ENCODE measurements at regions not wholly inside any gene's neighbourhood (a gene's known extent, or its start where the extent isn't known, plus 50 kb on each side); places are given as distances from the start of the nearest gene placed in this dataset.
A peak's percentile ranks its signal among the peaks of the same experiment; 100 is the strongest.

DNA sequence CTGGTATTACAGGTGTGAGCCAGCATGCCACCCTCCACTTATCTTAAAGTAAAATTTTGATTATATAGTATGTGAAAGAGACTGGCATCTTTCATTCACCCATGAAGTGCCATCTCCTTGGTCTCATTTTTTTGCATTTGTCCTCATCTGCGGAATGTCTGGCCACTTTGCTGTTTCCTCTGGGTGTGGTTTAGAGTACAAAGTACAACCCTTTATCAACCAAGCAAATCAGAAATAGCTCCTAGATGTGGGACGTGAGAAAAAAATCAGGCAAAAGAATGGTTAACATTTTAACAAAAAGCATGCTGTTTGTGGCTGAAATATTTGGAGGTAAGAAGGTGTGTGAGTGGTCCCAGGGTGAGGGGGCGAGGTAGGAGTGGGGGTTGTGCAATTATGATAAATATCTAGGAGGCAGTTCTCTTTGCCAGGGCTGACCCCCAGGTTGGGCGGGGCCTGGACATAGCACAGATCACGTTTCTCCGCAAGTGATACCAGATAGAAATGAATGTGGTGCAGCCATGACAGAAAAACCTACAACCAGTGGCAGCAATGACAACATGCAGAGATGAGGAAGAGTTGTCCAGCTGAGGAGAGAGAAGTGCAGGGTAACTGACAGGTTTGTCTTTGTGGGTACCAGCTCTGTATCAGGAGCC lies 115.8 kb upstream of the SERTAD2 start:
- TF ChIP-seq POLR2A (IDR thresholded peaks at IDR 0.05): no peak
- TF ChIP-seq, protein P1, sequence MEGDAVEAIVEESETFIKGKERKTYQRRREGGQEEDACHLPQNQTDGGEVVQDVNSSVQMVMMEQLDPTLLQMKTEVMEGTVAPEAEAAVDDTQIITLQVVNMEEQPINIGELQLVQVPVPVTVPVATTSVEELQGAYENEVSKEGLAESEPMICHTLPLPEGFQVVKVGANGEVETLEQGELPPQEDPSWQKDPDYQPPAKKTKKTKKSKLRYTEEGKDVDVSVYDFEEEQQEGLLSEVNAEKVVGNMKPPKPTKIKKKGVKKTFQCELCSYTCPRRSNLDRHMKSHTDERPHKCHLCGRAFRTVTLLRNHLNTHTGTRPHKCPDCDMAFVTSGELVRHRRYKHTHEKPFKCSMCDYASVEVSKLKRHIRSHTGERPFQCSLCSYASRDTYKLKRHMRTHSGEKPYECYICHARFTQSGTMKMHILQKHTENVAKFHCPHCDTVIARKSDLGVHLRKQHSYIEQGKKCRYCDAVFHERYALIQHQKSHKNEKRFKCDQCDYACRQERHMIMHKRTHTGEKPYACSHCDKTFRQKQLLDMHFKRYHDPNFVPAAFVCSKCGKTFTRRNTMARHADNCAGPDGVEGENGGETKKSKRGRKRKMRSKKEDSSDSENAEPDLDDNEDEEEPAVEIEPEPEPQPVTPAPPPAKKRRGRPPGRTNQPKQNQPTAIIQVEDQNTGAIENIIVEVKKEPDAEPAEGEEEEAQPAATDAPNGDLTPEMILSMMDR (IDR thresholded peaks at IDR 0.05): no peak
- WGBS, 4 donors: 75 to 83% (median 81%) methylated on average over 6 of the region's 6 CpGs

DNA sequence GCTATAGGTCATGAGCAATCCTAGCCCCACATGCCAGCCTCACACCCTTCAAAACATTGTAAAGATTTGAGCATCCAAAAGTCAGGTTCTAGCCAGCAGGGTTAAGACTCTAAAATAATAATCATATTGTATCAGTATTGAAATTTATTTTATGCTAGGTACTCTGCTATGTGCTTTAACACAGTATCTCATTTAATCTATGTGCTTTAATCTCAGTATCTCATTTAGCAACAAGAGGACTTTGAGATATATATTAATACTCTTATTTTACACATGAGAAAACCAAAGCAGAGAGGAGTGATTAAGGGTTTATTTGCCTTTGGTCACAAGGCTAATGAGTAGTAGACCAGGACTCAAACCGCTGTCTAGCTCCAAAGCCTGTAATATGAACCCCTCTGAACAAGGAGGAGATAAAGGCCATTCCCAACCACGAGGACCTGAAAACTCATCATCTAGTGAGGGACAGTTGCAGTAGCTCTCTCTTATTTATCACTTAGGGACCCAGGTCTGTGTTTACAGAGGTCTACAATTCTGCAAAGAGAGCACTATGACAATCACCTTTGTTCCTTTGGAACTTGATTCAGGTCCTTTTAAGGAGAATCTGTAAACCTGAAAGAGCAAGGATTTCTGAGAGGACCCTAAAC lies 116.5 kb upstream of the SERTAD2 start:
- Histone ChIP-seq H3K27me3 (no peaks in the 10 kb centered on the region), H3K9me3 (replicated peaks in 1 of 3) (no peaks in the 10 kb centered on the region), H3K27ac (peak overlapping the region in 2 of 5 donors; percentile 26 to 51), H3K4me1 (replicated peaks in 1 of 2) (peaks cover 7 to 10% of the 10 kb centered on the region in 2 donors), H3K4me3 (no peak overlapping the region), H3K36me3 (replicated peaks in 1 of 2) (no peaks in the 10 kb centered on the region)
- DNase-seq: no peak
- TF ChIP-seq, protein P1 (IDR thresholded peaks at IDR 0.05): no peak
- TF ChIP-seq POLR2A (IDR thresholded peaks at IDR 0.05): no peak
- intact Hi-C loops (cut with DNase I): loop anchor here in 1 of 2 donors (10.0 kb wide), 1 partner anchor 95 kb away; no protein-coding TSS in a partner anchor
- WGBS, 4 donors: 74 to 89% (median 82%) methylated on average over 2 of the region's 2 CpGs

More for the DNA sequence above, 115.8 kb upstream of the SERTAD2 start:
- intact Hi-C loops (cut with DNase I): loop anchor here in 1 of 2 donors (10.0 kb wide), 2 partner anchors 95 to 125 kb away; no protein-coding TSS in a partner anchor
- Histone ChIP-seq H3K9me3 (replicated peaks in 1 of 3) (no peaks in the 10 kb centered on the region), H3K36me3 (replicated peaks in 1 of 2) (no peaks in the 10 kb centered on the region), H3K4me3 (no peak overlapping the region), H3K4me1 (replicated peaks in 1 of 2) (peaks cover 7 to 10% of the 10 kb centered on the region in 2 donors), H3K27ac (no peak overlapping the region), H3K27me3 (no peaks in the 10 kb centered on the region)
- no peak for DNase-seq

DNA sequence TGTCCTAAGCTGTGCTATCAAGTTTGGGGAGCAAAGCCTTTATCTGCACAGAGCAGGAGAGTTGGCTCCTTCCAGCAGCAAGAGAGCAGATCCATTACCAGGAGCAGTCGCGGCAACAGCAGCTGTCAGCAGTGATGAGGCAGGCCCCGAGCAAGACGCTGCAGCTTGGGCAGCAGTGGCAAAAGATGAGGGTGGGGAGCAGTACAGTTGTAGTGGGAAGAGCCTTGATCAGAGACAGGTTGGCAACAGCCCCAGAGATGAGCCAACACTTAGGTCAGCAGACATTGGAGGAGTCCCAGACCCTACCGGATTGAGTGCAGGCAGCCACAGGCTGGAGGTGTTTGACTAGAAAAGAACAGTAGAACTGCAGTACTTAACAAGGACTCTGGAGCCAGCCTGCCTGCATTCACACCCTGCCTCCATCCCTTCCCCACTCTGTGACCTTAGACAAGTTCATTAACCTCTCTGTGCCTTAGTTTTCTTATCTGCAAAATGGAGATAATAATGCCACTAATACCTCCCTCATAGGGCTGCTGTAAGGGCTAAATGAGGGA lies 117.1 kb upstream of the SERTAD2 start:
- Histone ChIP-seq H3K27me3 (no peaks in the 10 kb centered on the region), H3K27ac (peak overlapping the region in 2 of 5 donors; percentile 26 to 51), H3K9me3 (replicated peaks in 1 of 3) (peaks cover 0 to 3% (median 0%) of the 10 kb centered on the region in 3 donors), H3K36me3 (replicated peaks in 1 of 2) (no peaks in the 10 kb centered on the region), H3K4me1 (replicated peaks in 1 of 2) (peaks cover 7 to 10% of the 10 kb centered on the region in 2 donors), H3K4me3 (no peak overlapping the region)
- peak in 1 of 2 donors; percentile 67 for TF ChIP-seq POLR2A (IDR thresholded peaks at IDR 0.05)
- TF ChIP-seq, protein P1 (IDR thresholded peaks at IDR 0.05): peak in 2 of 6 experiments; percentile 17 to 18
- DNase-seq: peak; percentile 82 to 92 (median 90)
- intact Hi-C loops (cut with DNase I): loop anchor here in 1 of 2 donors (10.0 kb wide), 1 partner anchor 94 kb away; no protein-coding TSS in a partner anchor
- WGBS, 4 donors: 13 to 37% (median 32%) methylated on average over 5 of the region's 5 CpGs

GRCh38 chr2:64771737-64772136 lies 118.0 kb upstream of the SERTAD2 start:
- no peaks in the 10 kb centered on the region for H3K36me3 ChIP-seq (replicated peaks in 1 of 2)
- H3K4me3 ChIP-seq: no peak overlapping the region
- DNase-seq: no peak
- H3K27me3 ChIP-seq: no peaks in the 10 kb centered on the region
- WGBS, 4 donors: 71 to 88% (median 81%) methylated on average over 1 of the region's 1 CpG
- H3K9me3 ChIP-seq (replicated peaks in 1 of 3): peaks cover 0 to 3% (median 0%) of the 10 kb centered on the region in 3 donors
- TF ChIP-seq POLR2A (IDR thresholded peaks at IDR 0.05): no peak
- TF ChIP-seq, protein P1 (IDR thresholded peaks at IDR 0.05): no peak
- H3K4me1 ChIP-seq (replicated peaks in 1 of 2): peaks cover 7 to 10% of the 10 kb centered on the region in 2 donors
- intact Hi-C loops (cut with DNase I): loop anchor here in 1 of 2 donors (10.0 kb wide), 1 partner anchor 93 kb away; no protein-coding TSS in a partner anchor
- H3K27ac ChIP-seq: no peak overlapping the region
